Prostate gland (tissue), 2 donors: ENCODE measurements at regions not wholly inside any gene's neighbourhood (a gene's known extent, or its start where the extent isn't known, plus 50 kb on each side); places are given as distances from the start of the nearest gene placed in this dataset.

ENCODE experiments used
- DNase-seq: peaks from one replicate; pipeline ENCODE4 v3.0.0-alpha.2; 2019; ENCODE audit warnings: low spot score
- H3K27ac ChIP-seq, 2 donors: fragments of 200-600 bp; sonication (generic); 2 replicates each; pipeline ENCODE4 v1.5.1; 2017 to 2019
- H3K27me3 ChIP-seq: fragments of 200-600 bp; sonication (generic); replicated peaks from 2 replicates; pipeline ENCODE4 v1.5.1; 2019; ENCODE audit not compliant: insufficient read depth
- H3K36me3 ChIP-seq, 2 donors: fragments of 200-600 bp; sonication (generic); 1 replicate in 1 of 2; 2 replicates in 1 of 2; pipeline versions ENCODE4 v1.5.1 to v1.8.1; 2017 to 2019
- H3K4me1 ChIP-seq: fragments of 200-600 bp; sonication (generic); replicated peaks from 2 replicates; pipeline ENCODE4 v1.5.1; 2019
- H3K4me3 ChIP-seq, 2 donors: fragments of 200-600 bp; sonication (generic); 2 replicates each; pipeline ENCODE4 v1.5.1; 2017 to 2019
- H3K9me3 ChIP-seq: fragments of 200-600 bp; sonication (generic); 2 replicates; pipeline ENCODE4 v1.5.1; 2017
- CTCF ChIP-seq, 4 experiments: fragments of 200-600 bp in 2 of 4; fragments of 450-650 bp in 2 of 4; sonication (generic) in 2 of 4; IDR thresholded peaks; 1 replicate in 3 of 4; 2 replicates in 1 of 4; pipeline ENCODE4 v1.5.1; 2016 to 2019; ENCODE audit warnings: antibody characterized with exemption in 4 of 4, mild to moderate bottlenecking in 2 of 4, moderate library complexity in 2 of 4
- POLR2A ChIP-seq: fragments of 450-650 bp; IDR thresholded peaks from one replicate; pipeline ENCODE4 v1.6.1; 2016; ENCODE audit warnings: antibody characterized with exemption, mild to moderate bottlenecking
- POLR2AphosphoS5 ChIP-seq: sonication (generic); formaldehyde crosslinking; IDR thresholded peaks from one replicate; pipeline ENCODE4 v1.6.1; 2017; ENCODE audit warnings: antibody characterized with exemption
- WGBS: methylation state at CpG from one replicate; pipeline ENCODE4 v1.1.5; 2018; 5-methylcytosine and 5-hydroxymethylcytosine counted together
- intact Hi-C: fragments of 100-400 bp; cut with DNase I; formaldehyde crosslinking; loops from one replicate; pipeline ENCODE4 v1.14.2; 2022

- Histone ChIP-seq H3K36me3 (no peaks in the 10 kb centered on the region), H3K4me3 (no peak overlapping the region), H3K27me3 (no peaks in the 10 kb centered on the region), H3K27ac (no peak overlapping the region), H3K4me1 (no peaks in the 10 kb centered on the region), H3K9me3 (no peaks in the 10 kb centered on the region)
- DNase-seq = no peak
- TF ChIP-seq POLR2A (no peak), POLR2AphosphoS5 (no peak), CTCF (IDR thresholded peaks at IDR 0.05) (no peak)
- 60% methylated on average over 8 of the region's 8 CpGs for WGBS
- intact Hi-C loops = no loop called here
These were observed 85.4 kb downstream of the TMEM167A start for GRCh38 chr5:82991678-82992323.

DNA sequence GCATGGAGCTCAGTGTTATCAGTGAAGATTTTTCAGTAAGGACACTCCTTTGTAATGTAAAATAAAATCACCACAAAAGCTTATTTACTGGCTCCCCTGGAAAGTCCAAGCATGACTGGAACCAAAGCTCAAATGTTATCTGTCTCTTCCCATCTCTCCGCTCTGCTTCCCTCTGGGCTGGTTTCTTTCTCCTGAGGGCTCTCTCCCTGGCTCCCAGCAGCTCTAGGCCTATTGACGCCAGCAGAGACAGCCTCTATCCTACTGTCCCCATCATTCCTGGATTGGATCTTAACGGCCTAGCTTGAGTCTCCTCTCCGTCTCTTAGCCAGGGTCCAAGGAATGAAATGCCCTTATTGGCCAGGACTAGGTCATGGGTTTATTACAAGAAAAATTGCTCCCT, 86.1 kb downstream of the TMEM167A start:
- Histone ChIP-seq H3K9me3 (no peaks in the 10 kb centered on the region), H3K36me3 (no peaks in the 10 kb centered on the region), H3K4me1 (no peaks in the 10 kb centered on the region), H3K27ac (no peak overlapping the region), H3K27me3 (no peaks in the 10 kb centered on the region), H3K4me3 (no peak overlapping the region)
- 81% methylated on average over 4 of the region's 4 CpGs for WGBS
- TF ChIP-seq CTCF (IDR thresholded peaks at IDR 0.05) (no peak), POLR2AphosphoS5 (no peak), POLR2A (no peak)
- DNase-seq = no peak
- intact Hi-C loops = no loop called here

GRCh38 chr5:82987188-82987587, 90.0 kb downstream of the TMEM167A start:
- no peak overlapping the region for H3K4me3 ChIP-seq
- H3K9me3 ChIP-seq = no peaks in the 10 kb centered on the region
- TF ChIP-seq POLR2AphosphoS5 = no peak
- TF ChIP-seq POLR2A = no peak
- TF ChIP-seq CTCF (IDR thresholded peaks at IDR 0.05) = no peak
- no peaks in the 10 kb centered on the region for H3K27me3 ChIP-seq
- H3K36me3 ChIP-seq = no peaks in the 10 kb centered on the region
- no peak overlapping the region for H3K27ac ChIP-seq
- no peaks in the 10 kb centered on the region for H3K4me1 ChIP-seq
- intact Hi-C loops = no loop called here
- WGBS = 90% methylated on average over 2 of the region's 2 CpGs
- DNase-seq = no peak

DNA sequence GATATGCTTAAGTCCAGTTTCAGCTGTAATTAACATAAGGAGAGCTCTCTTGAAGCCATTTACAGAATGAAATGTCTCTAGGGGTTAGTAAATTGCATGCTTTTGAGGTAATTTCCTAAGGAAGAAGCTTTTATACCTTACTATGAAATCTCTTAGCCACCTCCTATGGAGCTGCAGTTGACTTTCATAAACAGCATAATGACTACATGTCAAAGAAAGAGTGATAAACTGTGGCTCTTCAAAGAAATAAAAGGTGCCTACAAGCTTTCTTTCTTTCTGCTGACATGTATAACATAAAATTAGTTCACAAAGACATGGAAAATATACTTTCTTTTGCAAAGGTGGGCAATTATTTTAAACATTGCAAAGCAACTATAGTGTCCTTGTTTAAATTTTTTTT, 90.8 kb downstream of the TMEM167A start:
- DNase-seq = no peak
- H3K36me3 ChIP-seq = no peaks in the 10 kb centered on the region
- H3K27ac ChIP-seq = no peak overlapping the region
- intact Hi-C loops = no loop called here
- TF ChIP-seq POLR2AphosphoS5 (no peak), CTCF (IDR thresholded peaks at IDR 0.05) (no peak)
- no peak overlapping the region for H3K4me3 ChIP-seq
- no peaks in the 10 kb centered on the region for H3K4me1 ChIP-seq
- no peaks in the 10 kb centered on the region for H3K27me3 ChIP-seq
- H3K9me3 ChIP-seq = no peaks in the 10 kb centered on the region

- DNase-seq = no peak
- WGBS = 51% methylated on average over 2 of the region's 2 CpGs
- H3K4me3 ChIP-seq = no peak overlapping the region
- no peak for TF ChIP-seq POLR2A
- no peak for TF ChIP-seq CTCF (IDR thresholded peaks at IDR 0.05)
- TF ChIP-seq POLR2AphosphoS5 = no peak
- no peaks in the 10 kb centered on the region for H3K36me3 ChIP-seq
- H3K27me3 ChIP-seq = no peaks in the 10 kb centered on the region
- no peak overlapping the region for H3K27ac ChIP-seq
- intact Hi-C loops = no loop called here
- H3K4me1 ChIP-seq = no peaks in the 10 kb centered on the region
- no peaks in the 10 kb centered on the region for H3K9me3 ChIP-seq
These were observed 91.4 kb downstream of the TMEM167A start for GRCh38 chr5:82985763-82986162.
